Peyer's patch (tissue), 4 donors: ENCODE measurements at regions not wholly inside any gene's neighbourhood (a gene's known extent, or its start where the extent isn't known, plus 50 kb on each side); places are given as distances from the start of the nearest gene placed in this dataset.

Experiments used
- DNase-seq, 3 donors: peaks; one replicate each; pipeline ENCODE4 v3.0.0-alpha.2; 2017 to 2019
- H3K27ac ChIP-seq, 4 donors: fragments of 200-600 bp; sonication (generic); one replicate each; pipeline ENCODE4 v1.5.1; 2016 to 2019
- H3K27me3 ChIP-seq, 2 donors: fragments of 200-600 bp; sonication (generic); one replicate each; pipeline ENCODE4 v1.5.1; 2019
- H3K36me3 ChIP-seq, 3 donors: fragments of 200-600 bp; sonication (generic); one replicate each; pipeline ENCODE4 v1.5.1; 2016 to 2019
- H3K4me1 ChIP-seq, 4 donors: fragments of 200-600 bp; sonication (generic); one replicate each; pipeline ENCODE4 v1.5.1; 2016 to 2019
- H3K4me3 ChIP-seq, 4 donors: fragments of 200-600 bp; sonication (generic); 1 replicate in 3 of 4; 2 replicates in 1 of 4; pipeline ENCODE4 v1.5.1; 2016 to 2019; ENCODE audit warnings: mild to moderate bottlenecking in 1 of 4
- H3K9me3 ChIP-seq, 4 donors: fragments of 200-600 bp; sonication (generic); one replicate each; pipeline ENCODE4 v1.5.1; 2016 to 2019; ENCODE audit warnings: mild to moderate bottlenecking in 1 of 4
- POLR2A ChIP-seq, 2 donors: fragments of 450-650 bp; IDR thresholded peaks; one replicate each; pipeline ENCODE4 v1.5.1; 2017; ENCODE audit warnings: antibody characterized with exemption in 2 of 2, mild to moderate bottlenecking in 2 of 2, moderate library complexity in 2 of 2
- TF ChIP-seq, protein P1 (sequence below), 6 experiments: fragments of 450-650 bp in 4 of 6; fragments of 200-600 bp in 2 of 6; sonication (generic) in 1 of 6; IDR thresholded peaks; one replicate each; pipeline ENCODE4 v1.5.1; 2017 to 2019; ENCODE audit warnings: antibody characterized with exemption in 6 of 6, mild to moderate bottlenecking in 3 of 6, moderate library complexity in 1 of 6

DNA sequence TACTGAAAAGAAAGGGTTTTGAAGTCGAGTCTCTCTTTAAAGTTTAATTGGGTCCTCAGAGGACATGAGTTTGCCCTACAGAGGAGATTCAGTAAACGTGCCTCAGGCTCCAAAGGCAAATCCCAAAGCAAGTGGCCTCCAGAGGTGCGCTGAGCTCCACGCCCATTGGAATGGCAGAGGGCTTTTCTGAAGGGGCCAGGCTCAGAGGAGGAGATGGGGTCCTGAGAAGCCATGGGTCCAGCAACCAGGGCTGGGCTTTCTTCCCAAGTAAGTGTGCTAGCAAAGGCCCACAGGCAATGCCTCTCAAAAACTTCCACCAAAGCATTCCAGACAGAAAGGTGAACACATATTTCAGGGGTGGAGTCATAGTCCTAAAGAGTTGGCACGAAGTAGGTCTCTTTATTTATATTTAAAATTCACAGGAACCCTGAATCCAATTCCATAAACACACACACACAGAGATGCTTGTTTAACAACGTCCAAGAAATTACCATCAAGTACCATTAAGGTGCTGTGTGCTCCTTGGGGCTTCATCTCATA is 93.0 kb upstream of the SH3BP4 start:
- Histone ChIP-seq H3K4me3 (no peak overlapping the region), H3K27ac (no peak overlapping the region), H3K36me3 (no peaks in the 10 kb centered on the region), H3K27me3 (no peaks in the 10 kb centered on the region), H3K9me3 (no peaks in the 10 kb centered on the region), H3K4me1 (peaks cover 0 to 3% (median 0%) of the 10 kb centered on the region in 4 donors)
- TF ChIP-seq POLR2A (IDR thresholded peaks at IDR 0.05) = no peak
- TF ChIP-seq, protein P1, sequence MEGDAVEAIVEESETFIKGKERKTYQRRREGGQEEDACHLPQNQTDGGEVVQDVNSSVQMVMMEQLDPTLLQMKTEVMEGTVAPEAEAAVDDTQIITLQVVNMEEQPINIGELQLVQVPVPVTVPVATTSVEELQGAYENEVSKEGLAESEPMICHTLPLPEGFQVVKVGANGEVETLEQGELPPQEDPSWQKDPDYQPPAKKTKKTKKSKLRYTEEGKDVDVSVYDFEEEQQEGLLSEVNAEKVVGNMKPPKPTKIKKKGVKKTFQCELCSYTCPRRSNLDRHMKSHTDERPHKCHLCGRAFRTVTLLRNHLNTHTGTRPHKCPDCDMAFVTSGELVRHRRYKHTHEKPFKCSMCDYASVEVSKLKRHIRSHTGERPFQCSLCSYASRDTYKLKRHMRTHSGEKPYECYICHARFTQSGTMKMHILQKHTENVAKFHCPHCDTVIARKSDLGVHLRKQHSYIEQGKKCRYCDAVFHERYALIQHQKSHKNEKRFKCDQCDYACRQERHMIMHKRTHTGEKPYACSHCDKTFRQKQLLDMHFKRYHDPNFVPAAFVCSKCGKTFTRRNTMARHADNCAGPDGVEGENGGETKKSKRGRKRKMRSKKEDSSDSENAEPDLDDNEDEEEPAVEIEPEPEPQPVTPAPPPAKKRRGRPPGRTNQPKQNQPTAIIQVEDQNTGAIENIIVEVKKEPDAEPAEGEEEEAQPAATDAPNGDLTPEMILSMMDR (IDR thresholded peaks at IDR 0.05) = no peak
- DNase-seq = no peak

- no peak overlapping the region for H3K4me3 ChIP-seq
- DNase-seq = no peak
- H3K36me3 ChIP-seq = no peaks in the 10 kb centered on the region
- H3K27ac ChIP-seq = no peak overlapping the region
- TF ChIP-seq, protein P1 (IDR thresholded peaks at IDR 0.05) = no peak
- no peak for TF ChIP-seq POLR2A (IDR thresholded peaks at IDR 0.05)
- no peaks in the 10 kb centered on the region for H3K9me3 ChIP-seq
- peaks cover 0 to 2% (median 0%) of the 10 kb centered on the region in 4 donors for H3K4me1 ChIP-seq
- H3K27me3 ChIP-seq = no peaks in the 10 kb centered on the region
These were observed 93.7 kb upstream of the SH3BP4 start for GRCh38 chr2:234858145-234858544.

GRCh38 chr2:234853729-234854128 is 98.1 kb upstream of the SH3BP4 start:
- Histone ChIP-seq H3K27me3 (no peaks in the 10 kb centered on the region), H3K4me1 (no peaks in the 10 kb centered on the region), H3K36me3 (no peaks in the 10 kb centered on the region), H3K9me3 (no peaks in the 10 kb centered on the region), H3K27ac (no peak overlapping the region), H3K4me3 (no peak overlapping the region)
- no peak for TF ChIP-seq POLR2A (IDR thresholded peaks at IDR 0.05)
- TF ChIP-seq, protein P1 (IDR thresholded peaks at IDR 0.05) = no peak
- no peak for DNase-seq

DNA sequence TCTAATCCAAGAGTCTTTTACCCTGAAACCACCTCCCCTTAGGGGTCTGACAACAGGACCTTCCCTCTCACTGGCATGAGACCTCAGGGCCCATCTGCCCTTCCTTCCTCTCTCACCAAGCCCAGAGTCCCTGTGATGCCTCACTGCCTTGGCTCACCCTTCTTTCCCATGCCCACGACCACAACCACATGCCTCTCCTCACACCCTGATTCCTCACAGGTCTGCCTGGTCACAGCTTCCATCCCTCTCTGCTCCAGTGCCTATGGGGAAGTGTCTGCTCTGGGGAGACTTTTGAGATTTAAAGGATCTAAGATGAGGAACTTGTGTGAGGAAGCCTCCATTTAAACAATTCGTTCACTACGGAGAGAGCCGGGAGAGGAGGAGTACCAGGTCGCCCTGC is 98.9 kb upstream of the SH3BP4 start:
- no peak for TF ChIP-seq POLR2A (IDR thresholded peaks at IDR 0.05)
- TF ChIP-seq, protein P1 (IDR thresholded peaks at IDR 0.05) = no peak
- no peak for DNase-seq
- Histone ChIP-seq H3K9me3 (no peaks in the 10 kb centered on the region), H3K36me3 (no peaks in the 10 kb centered on the region), H3K27ac (no peak overlapping the region), H3K4me1 (no peaks in the 10 kb centered on the region), H3K4me3 (no peak overlapping the region), H3K27me3 (no peaks in the 10 kb centered on the region)

DNA sequence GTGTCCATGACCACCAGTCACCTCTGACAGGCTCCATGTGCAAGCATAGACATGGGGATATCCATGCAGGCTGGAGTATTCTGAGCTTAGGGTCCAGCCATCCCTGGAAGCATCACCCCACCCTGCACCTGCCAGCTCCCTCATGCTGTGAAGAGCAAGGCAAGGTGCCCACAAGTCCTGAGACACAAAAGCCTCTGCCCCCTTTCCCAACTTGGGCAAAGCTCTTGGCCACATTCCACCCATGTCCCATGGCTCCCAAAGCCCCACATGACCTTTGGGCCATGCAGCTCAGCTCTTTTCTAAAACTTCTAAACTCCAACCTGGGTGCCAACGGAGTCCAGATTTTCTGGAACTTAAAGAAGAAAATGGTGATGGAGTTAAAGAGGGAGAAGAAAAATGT is 99.8 kb upstream of the SH3BP4 start:
- no peaks in the 10 kb centered on the region for H3K4me1 ChIP-seq
- H3K9me3 ChIP-seq = no peaks in the 10 kb centered on the region
- H3K27ac ChIP-seq = no peak overlapping the region
- no peak overlapping the region for H3K4me3 ChIP-seq
- no peaks in the 10 kb centered on the region for H3K36me3 ChIP-seq
- no peak for TF ChIP-seq POLR2A (IDR thresholded peaks at IDR 0.05)
- TF ChIP-seq, protein P1 (IDR thresholded peaks at IDR 0.05) = no peak
- H3K27me3 ChIP-seq = no peaks in the 10 kb centered on the region
- no peak for DNase-seq

GRCh38 chr2:234851451-234851850 is 100.4 kb upstream of the SH3BP4 start:
- Histone ChIP-seq H3K27ac (no peak overlapping the region), H3K27me3 (no peaks in the 10 kb centered on the region), H3K36me3 (no peaks in the 10 kb centered on the region), H3K4me1 (no peaks in the 10 kb centered on the region), H3K4me3 (no peak overlapping the region), H3K9me3 (no peaks in the 10 kb centered on the region)
- no peak for TF ChIP-seq POLR2A (IDR thresholded peaks at IDR 0.05)
- TF ChIP-seq, protein P1 (IDR thresholded peaks at IDR 0.05) = no peak
- DNase-seq = no peak
